GM03348 (cell line): ENCODE measurements at regions not wholly inside any gene's neighbourhood (a gene's known extent, or its start where the extent isn't known, plus 50 kb on each side); places are given as distances from the start of the nearest gene placed in this dataset.
"Not testable (repeated sequence)": the region's sequence is repeated elsewhere in the genome, so short reads cannot be mapped to it uniquely, and the experiment has no call there.

ENCODE experiments used
- DNase-seq: peaks from one replicate; pipeline ENCODE4 v3.0.0; 2012; ENCODE audit warnings: low spot score

DNA sequence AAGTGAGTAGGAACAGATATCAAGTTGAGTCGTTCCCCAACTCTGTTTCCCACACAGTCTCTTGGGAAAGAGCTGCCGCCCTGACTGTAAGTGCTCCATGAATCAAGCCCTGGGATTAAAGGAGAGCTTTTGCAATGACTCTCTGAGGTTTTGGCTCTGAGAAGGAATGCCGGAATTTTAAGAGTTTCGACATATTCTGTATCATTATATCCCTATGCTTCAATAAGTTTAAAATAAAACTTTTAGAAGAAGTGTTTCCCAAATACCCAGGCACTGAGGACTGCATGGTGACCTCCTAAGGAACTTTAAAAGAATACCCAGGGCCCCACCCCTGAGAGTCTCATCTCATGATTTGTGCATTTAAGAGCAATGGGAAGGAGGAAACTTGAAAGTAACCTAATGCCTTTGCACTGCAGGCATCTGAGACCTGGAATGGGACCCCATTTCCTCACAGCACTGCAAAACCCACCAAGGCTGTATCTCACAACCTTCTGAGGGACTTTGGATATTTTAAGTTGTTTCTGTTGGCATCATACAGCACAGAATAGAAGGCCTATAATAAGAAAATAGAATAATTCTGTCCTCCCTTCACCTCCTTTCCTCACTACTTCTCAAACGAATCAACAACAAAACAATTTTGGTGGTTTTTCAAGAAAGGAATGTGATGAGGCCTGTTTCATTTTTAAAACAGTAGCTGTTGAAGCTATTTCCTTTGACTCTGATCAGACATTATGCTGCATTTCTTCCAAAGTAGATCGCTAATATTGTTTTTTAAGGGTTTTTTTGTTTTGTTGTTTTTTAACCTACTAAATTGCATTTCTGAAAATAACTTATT, 121.2 kb downstream of the GASK1B start:
- peak; percentile 81 for DNase-seq

DNA sequence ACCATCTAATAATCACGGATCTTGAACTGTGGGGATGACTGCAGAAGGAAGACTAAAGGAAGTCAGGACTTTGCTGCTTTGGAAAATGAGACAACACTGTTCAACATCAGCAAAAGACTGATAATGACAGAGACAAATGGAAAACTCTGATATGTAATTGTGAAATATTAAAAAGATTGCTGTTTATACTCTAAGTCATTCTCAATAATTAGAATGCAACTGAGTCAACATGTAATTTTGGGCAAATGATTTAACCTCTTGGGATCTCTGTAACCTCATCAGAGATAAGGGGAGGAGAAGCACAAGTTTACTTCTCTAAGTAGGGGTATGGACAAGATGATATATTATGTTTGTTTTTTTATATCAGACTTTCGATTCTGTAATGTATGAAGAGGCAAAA, 121.9 kb downstream of the GASK1B start:
- DNase-seq, result peak; percentile 7

DNA sequence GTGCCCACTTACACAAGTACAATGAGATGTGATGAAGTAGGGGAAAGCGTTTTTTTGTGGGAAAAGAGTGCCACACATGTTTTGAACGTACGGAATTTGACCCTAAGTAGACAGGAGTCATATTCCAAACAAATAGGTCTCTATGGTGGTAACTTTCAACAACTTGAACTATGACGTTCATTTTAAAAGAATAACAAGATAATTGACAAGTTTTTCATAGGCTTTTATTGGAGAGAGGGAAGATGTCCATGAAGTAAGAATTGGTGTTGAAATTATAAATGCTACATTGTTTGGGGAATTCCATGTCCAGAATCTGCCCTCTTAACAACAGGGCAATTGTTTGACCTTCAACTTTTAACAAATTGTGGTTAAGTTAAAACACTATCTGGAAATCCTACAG, 126.5 kb downstream of the GASK1B start:
- DNase-seq, result no peak

DNA sequence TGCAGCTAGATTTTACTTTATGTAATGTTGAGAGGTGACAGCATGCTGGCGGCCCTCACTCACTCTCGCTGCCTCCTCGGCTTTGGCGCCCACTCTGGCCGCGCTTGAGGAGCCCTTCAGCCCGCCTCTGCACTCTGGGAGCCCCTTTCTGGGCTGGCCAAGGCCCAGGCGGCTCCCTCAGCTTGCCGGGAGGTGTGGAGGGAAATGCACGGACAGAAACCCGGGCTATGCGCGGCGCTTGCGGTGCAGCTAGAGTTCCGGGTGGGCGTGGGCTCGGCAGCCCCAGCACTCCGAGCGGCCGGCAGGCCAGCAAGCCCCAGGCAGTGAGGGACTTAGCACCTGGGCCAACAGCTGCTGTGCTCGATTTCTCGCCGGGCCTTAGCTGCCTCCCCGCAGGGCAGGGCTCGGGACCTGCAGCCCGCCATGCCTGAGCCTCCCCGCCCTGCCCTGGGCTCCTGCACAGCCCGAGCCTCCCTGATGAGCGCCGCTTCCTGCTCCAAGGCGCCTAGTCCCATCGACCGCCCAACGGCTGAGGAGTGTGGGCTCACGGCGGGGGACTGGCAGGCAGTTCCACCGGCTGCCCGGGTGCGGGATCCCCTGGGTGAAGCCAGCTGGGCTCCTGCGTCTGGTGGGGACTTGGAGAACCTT, 128.7 kb downstream of the GASK1B start:
- no peak for DNase-seq

DNA sequence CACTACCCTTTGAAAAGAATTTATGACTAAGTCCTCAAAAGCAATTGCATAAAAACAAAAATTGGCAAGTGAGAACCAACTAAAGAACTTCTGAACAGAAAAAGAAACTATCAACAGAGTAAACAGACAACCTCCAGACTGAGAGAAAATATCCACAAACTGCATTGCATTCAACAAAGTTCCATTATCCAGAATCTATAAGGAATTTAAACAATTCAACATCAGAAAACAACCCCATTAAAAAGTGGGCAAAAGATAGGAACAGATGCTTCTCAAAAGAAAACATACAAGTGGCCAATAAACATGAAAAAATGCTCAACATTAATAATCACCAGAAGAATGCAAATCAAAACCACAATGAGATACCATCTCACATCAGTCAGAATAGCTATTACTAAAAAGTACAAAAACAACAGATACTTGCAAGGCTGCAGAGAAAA, 130.2 kb downstream of the GASK1B start:
- DNase-seq, result peak; percentile 14

GRCh38 chr4:158038718-158039117, 134.1 kb downstream of the GASK1B start:
- DNase-seq, result no peak

GRCh38 chr4:158036998-158037397, 135.8 kb downstream of the GASK1B start:
- DNase-seq, result no peak

GRCh38 chr4:158035662-158036195, 137.1 kb downstream of the GASK1B start:
- no peak for DNase-seq

DNA sequence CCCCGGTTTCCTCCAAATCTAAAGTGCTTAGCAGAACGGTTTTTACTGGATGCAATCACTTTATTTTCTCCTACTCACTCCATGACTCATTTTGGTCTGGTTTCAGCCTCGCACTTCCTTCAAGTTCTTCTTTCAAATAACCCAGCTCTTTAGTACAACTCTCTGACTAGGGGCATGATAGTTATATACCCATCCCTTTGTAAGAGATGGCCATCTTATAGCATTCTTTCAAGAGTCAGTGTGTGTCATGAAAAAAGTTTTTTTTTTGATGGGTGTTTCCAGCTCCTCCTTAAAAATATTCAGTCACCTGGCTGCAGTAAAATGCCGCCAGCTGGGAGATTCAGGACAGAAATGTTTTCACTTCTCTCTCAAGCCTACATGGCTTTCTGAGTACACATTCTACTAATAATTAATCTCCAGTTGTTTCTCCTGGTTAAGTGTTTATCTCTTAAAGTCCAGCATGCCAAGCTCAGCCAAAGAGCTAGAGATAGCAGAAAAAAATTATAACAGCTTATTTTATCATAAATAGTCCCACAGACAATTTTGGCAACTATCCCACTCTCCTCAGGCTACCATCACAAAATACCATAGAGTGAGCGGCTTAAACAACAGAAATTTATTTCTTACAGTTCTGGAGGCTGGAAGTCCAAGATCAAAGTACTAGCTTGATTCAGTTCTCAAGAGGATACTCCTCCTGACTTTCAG, 139.3 kb downstream of the GASK1B start:
- DNase-seq, result peak; percentile 20

GRCh38 chr4:158032733-158033415, 140.0 kb downstream of the GASK1B start:
- DNase-seq, result no peak

GRCh38 chr4:158028381-158028780, 144.4 kb downstream of the GASK1B start:
- not testable (repeated sequence) for DNase-seq

GRCh38 chr4:158025131-158025530, 147.7 kb downstream of the GASK1B start:
- no peak for DNase-seq

GRCh38 chr4:158020734-158021346, 152.0 kb downstream of the GASK1B start:
- peak; percentile 42 for DNase-seq

DNA sequence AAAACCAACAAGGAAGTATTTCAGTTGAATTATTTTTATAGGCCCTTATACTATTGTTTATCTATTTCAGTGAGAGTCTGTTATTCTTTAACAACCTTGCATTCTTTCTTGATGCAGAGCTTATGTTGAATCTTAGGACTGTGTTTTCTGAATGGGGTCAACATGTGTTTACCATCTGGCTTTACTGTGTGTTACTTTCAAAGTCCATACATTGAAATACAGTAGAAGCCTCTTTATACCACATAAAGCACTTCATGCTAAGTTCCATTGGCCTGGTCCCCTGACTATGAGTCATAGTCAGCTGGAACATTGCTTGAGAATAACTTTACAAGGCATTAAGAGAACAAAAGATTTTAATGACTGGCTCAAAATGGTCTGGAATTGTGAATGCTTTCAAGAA, 152.6 kb downstream of the GASK1B start:
- peak; percentile 40 for DNase-seq

DNA sequence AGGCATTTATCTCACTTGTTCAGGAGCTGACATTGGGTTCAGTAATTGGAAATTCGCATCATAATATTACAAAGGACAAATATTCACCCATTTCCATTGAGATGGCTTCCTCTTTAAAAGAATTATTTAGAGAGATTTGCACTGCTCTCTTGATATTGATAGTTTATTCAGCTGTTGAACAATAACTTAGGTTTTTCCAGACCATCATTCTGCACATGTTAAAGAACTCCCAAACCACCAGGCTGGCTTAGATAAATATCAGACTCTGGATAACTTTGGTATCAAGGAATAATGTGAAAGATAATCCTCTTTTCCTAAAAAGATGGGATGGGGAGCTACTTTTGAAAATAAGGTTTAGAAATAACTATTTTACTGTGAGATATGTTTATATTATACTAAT, 154.0 kb downstream of the GASK1B start:
- DNase-seq, result no peak

- DNase-seq, result no peak
These were observed 154.5 kb downstream of the GASK1B start for GRCh38 chr4:158018221-158018830.

DNA sequence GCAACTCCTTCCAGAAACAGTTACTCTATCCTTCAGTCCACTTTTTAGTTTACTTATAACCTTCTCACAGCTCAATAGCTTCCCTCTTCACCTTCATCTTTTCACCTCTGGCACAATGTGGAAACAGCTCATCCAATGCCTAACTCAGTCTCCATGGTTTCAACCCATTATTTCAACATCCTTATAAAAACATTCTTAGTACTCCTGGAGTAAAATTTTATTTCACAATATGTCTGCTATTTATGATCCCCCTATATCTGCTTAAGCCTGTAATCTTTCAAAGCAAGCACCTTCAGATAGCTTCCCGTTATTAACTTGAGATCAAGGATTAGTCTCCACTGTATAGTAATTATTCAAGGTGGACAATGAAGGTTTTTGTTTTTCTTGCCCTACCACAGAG, 156.3 kb downstream of the GASK1B start:
- DNase-seq, result peak; percentile 29

- peak; percentile 24 for DNase-seq
These were observed 157.6 kb downstream of the GASK1B start for GRCh38 chr4:158015241-158015640.

- DNase-seq, result no peak
These were observed 159.0 kb downstream of the GASK1B start for GRCh38 chr4:158013858-158014257.

- no peak for DNase-seq
These were observed 162.5 kb downstream of the GASK1B start for GRCh38 chr4:158010361-158010760.

GRCh38 chr4:158008551-158009218, 164.1 kb downstream of the GASK1B start:
- DNase-seq, result no peak
